ENCODE measurements at regions not wholly inside any gene's neighbourhood (a gene's known extent, or its start where the extent isn't known, plus 50 kb on each side); places are given as distances from the start of the nearest gene placed in this dataset.

DNA sequence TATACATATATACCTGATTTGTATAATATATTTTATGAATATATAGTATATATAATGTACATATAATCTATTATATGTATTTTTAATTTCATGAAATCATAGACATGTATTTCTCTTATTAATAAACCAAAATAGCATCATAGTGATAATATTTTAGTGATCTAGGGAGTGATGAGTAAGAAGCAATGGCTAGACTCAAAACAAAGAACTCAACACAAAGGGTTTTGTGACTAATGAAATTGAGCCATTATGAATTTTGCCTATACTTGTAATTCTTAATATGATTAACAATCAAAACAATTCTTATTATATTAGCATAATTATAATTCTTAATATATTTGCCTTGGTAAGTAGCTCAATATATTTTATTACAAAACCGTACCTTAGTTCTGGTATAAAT lies 1614.1 kb upstream of the TMEFF2 start:
- ChIA-PET CTCF (no interaction called here), POLR2A (no interaction called here)
- Mint-ChIP-seq H3K9me3 (no peaks in the 10 kb centered on the region), H3K36me3 (no peaks in the 10 kb centered on the region), H3K27ac (no peak overlapping the region), H3K4me1 (no peaks in the 10 kb centered on the region), H3K4me3 (no peak overlapping the region), H3K27me3 (ENCODE audit: low read depth) (no peaks in the 10 kb centered on the region)
- TF ChIP-seq, protein P1, sequence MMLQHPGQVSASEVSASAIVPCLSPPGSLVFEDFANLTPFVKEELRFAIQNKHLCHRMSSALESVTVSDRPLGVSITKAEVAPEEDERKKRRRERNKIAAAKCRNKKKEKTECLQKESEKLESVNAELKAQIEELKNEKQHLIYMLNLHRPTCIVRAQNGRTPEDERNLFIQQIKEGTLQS (CRISPR knock-in tag; conservative IDR thresholded peaks at IDR 0.05), result no peak
- TF ChIP-seq ELF4 (CRISPR knock-in tag; IDR thresholded peaks at IDR 0.05; ENCODE audit: low read depth) (no peak), GABPB1 (CRISPR knock-in tag; IDR thresholded peaks at IDR 0.05) (no peak), HMGA2 (CRISPR knock-in tag; IDR thresholded peaks at IDR 0.05) (no peak), RELA (CRISPR knock-in tag; IDR thresholded peaks at IDR 0.05; ENCODE audit: borderline replicate concordance) (no peak), NFATC4 (CRISPR knock-in tag; IDR thresholded peaks at IDR 0.05) (no peak)
- ATAC-seq, result no peak
- DNase-seq (ENCODE audit: low spot score), result no peak

DNA sequence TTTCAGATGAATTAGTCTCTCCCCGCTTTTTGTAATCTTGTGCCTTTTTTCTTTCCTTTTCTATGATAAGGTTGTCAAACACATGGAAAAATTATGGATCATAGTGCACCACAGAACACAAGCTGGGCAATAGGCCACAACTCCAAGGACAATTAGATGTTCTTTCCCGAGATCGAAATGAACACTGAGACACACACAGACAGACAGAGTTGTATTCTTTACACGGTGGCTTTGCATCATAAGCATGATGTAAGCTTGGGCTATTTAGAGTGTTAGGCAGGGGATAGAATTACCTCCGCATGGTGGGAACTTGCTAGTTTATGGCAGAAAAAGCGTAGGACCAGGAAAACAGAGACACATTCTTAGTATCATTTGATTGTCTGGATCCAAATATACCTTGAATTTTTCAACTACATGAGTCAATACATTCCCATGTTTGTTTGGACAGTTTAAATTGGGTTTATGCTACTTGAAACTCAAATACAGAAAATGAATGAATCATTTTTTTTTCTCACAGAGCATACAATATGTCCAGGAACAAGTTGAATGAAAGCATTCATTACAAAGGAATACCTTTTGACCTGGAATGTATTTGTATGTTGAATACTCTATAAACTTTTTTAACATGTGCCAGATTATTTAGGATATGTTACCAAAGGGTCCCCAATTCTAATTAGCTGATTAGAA lies 1611.5 kb upstream of the TMEFF2 start:
- Mint-ChIP-seq H3K4me1 (no peaks in the 10 kb centered on the region), H3K27me3 (ENCODE audit: low read depth) (no peaks in the 10 kb centered on the region), H3K36me3 (no peaks in the 10 kb centered on the region), H3K27ac (no peak overlapping the region), H3K4me3 (no peak overlapping the region), H3K9me3 (no peaks in the 10 kb centered on the region)
- TF ChIP-seq, protein P2, sequence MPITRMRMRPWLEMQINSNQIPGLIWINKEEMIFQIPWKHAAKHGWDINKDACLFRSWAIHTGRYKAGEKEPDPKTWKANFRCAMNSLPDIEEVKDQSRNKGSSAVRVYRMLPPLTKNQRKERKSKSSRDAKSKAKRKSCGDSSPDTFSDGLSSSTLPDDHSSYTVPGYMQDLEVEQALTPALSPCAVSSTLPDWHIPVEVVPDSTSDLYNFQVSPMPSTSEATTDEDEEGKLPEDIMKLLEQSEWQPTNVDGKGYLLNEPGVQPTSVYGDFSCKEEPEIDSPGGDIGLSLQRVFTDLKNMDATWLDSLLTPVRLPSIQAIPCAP (CRISPR knock-in tag; IDR thresholded peaks at IDR 0.05), result no peak
- TF ChIP-seq, protein P3, sequence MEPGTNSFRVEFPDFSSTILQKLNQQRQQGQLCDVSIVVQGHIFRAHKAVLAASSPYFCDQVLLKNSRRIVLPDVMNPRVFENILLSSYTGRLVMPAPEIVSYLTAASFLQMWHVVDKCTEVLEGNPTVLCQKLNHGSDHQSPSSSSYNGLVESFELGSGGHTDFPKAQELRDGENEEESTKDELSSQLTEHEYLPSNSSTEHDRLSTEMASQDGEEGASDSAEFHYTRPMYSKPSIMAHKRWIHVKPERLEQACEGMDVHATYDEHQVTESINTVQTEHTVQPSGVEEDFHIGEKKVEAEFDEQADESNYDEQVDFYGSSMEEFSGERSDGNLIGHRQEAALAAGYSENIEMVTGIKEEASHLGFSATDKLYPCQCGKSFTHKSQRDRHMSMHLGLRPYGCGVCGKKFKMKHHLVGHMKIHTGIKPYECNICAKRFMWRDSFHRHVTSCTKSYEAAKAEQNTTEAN (CRISPR knock-in tag; IDR thresholded peaks at IDR 0.05), result no peak
- TF ChIP-seq OVOL2 (CRISPR knock-in tag; IDR thresholded peaks at IDR 0.05; ENCODE audit: borderline replicate concordance), result no peak
- TF ChIP-seq TEAD1 (CRISPR knock-in tag; IDR thresholded peaks at IDR 0.05), result no peak
- TF ChIP-seq ZNF121 (CRISPR knock-in tag; IDR thresholded peaks at IDR 0.05), result no peak
- TF ChIP-seq, protein P4, sequence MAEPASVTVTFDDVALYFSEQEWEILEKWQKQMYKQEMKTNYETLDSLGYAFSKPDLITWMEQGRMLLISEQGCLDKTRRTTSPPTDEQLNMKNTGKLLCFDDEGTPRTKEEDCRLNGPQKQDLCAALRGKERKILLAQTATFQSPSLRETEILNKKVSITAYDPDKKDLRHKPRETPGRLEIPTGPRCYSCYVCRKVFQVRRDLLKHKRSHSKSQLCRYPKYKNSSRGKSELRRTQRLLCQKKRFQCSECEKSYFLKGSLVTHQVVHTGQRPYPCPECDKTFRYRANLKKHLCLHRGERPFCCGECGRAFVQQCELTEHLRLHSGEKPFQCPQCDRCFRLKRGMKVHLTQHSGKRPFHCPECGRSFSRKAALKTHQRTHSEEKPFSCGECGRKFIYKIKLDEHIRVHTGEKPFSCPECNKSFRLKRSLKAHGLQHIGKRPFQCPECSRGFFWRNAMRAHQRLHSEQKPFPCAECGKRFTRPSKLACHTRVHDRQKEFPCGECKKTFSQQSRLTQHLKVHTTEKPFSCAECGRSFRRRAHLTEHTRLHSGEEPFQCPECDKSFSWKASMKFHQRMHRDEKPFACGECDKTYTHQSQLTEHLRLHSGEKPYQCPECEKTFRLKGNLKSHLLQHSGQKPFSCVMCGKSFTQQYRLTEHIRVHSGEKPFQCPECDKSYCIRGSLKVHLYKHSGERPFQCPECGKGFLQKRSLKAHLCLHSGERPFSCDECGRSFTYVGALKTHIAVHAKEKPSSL (CRISPR knock-in tag; conservative IDR thresholded peaks at IDR 0.05), result no peak
- no peak for TF ChIP-seq ATF1 (CRISPR knock-in tag; IDR thresholded peaks at IDR 0.05)
- TF ChIP-seq, protein P5, sequence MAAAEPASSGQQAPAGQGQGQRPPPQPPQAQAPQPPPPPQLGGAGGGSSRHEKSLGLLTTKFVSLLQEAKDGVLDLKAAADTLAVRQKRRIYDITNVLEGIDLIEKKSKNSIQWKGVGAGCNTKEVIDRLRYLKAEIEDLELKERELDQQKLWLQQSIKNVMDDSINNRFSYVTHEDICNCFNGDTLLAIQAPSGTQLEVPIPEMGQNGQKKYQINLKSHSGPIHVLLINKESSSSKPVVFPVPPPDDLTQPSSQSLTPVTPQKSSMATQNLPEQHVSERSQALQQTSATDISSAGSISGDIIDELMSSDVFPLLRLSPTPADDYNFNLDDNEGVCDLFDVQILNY (CRISPR knock-in tag; IDR thresholded peaks at IDR 0.05), result no peak
- no peak for ATAC-seq
- ChIA-PET CTCF (no interaction called here), POLR2A (no interaction called here)
- no peak for DNase-seq (ENCODE audit: low spot score)

DNA sequence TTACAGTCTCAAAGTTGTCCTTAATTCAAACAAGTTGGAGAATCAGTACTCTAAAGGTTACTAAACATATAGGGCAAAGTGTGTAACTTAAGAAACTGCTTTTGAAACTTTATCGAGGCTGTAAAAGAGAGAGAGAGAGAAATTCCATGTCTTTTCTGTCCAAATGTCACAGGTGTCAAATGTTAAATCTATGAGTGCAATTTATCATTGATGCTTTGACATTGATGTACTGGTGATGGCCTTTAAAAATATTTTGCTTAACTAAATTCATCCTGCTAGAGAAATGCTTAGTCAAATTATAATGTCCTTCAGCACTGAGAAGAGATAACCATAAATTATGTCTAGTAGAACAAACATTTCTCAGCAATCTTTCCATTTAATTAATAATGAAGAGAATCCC lies 1602.1 kb upstream of the TMEFF2 start:
- DNase-seq (ENCODE audit: low spot score) (no peak), ATAC-seq (no peak)
- ChIA-PET CTCF (no interaction called here), POLR2A (no interaction called here)
- H3K36me3 Mint-ChIP-seq, result no peaks in the 10 kb centered on the region
- no peaks in the 10 kb centered on the region for H3K4me1 Mint-ChIP-seq
- no peak overlapping the region for H3K27ac Mint-ChIP-seq
- H3K27me3 Mint-ChIP-seq (ENCODE audit: low read depth), result no peaks in the 10 kb centered on the region
- H3K4me3 Mint-ChIP-seq, result no peak overlapping the region
- no peaks in the 10 kb centered on the region for H3K9me3 Mint-ChIP-seq
- TF ChIP-seq ZNF121 (CRISPR knock-in tag; IDR thresholded peaks at IDR 0.05), result no peak
- no peak for TF ChIP-seq ESRRA (CRISPR knock-in tag; IDR thresholded peaks at IDR 0.05; ENCODE audit: borderline replicate concordance)
- no peak for TF ChIP-seq TEAD1 (CRISPR knock-in tag; IDR thresholded peaks at IDR 0.05)
- TF ChIP-seq, protein P6, sequence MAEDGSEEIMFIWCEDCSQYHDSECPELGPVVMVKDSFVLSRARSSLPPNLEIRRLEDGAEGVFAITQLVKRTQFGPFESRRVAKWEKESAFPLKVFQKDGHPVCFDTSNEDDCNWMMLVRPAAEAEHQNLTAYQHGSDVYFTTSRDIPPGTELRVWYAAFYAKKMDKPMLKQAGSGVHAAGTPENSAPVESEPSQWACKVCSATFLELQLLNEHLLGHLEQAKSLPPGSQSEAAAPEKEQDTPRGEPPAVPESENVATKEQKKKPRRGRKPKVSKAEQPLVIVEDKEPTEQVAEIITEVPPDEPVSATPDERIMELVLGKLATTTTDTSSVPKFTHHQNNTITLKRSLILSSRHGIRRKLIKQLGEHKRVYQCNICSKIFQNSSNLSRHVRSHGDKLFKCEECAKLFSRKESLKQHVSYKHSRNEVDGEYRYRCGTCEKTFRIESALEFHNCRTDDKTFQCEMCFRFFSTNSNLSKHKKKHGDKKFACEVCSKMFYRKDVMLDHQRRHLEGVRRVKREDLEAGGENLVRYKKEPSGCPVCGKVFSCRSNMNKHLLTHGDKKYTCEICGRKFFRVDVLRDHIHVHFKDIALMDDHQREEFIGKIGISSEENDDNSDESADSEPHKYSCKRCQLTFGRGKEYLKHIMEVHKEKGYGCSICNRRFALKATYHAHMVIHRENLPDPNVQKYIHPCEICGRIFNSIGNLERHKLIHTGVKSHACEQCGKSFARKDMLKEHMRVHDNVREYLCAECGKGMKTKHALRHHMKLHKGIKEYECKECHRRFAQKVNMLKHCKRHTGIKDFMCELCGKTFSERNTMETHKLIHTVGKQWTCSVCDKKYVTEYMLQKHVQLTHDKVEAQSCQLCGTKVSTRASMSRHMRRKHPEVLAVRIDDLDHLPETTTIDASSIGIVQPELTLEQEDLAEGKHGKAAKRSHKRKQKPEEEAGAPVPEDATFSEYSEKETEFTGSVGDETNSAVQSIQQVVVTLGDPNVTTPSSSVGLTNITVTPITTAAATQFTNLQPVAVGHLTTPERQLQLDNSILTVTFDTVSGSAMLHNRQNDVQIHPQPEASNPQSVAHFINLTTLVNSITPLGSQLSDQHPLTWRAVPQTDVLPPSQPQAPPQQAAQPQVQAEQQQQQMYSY (CRISPR knock-in tag; IDR thresholded peaks at IDR 0.05), result no peak
- no peak for TF ChIP-seq ZNF317 (CRISPR knock-in tag; IDR thresholded peaks at IDR 0.05; ENCODE audit: borderline replicate concordance, low read depth)
- no peak for TF ChIP-seq TEAD4 (CRISPR knock-in tag; IDR thresholded peaks at IDR 0.05)
- no peak for TF ChIP-seq GTF2I (CRISPR knock-in tag; conservative IDR thresholded peaks at IDR 0.05)
- TF ChIP-seq, protein P7, sequence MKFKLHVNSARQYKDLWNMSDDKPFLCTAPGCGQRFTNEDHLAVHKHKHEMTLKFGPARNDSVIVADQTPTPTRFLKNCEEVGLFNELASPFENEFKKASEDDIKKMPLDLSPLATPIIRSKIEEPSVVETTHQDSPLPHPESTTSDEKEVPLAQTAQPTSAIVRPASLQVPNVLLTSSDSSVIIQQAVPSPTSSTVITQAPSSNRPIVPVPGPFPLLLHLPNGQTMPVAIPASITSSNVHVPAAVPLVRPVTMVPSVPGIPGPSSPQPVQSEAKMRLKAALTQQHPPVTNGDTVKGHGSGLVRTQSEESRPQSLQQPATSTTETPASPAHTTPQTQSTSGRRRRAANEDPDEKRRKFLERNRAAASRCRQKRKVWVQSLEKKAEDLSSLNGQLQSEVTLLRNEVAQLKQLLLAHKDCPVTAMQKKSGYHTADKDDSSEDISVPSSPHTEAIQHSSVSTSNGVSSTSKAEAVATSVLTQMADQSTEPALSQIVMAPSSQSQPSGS (CRISPR knock-in tag; IDR thresholded peaks at IDR 0.05; ENCODE audit: borderline replicate concordance, low read depth), result no peak
- TF ChIP-seq, protein P8, sequence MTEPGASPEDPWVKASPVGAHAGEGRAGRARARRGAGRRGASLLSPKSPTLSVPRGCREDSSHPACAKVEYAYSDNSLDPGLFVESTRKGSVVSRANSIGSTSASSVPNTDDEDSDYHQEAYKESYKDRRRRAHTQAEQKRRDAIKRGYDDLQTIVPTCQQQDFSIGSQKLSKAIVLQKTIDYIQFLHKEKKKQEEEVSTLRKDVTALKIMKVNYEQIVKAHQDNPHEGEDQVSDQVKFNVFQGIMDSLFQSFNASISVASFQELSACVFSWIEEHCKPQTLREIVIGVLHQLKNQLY (CRISPR knock-in tag; IDR thresholded peaks at IDR 0.05), result no peak

Data from WTC11 (cell line).